ENCODE measurements at regions not wholly inside any gene's neighbourhood (a gene's known extent, or its start where the extent isn't known, plus 50 kb on each side); places are given as distances from the start of the nearest gene placed in this dataset.

- TF ChIP-seq PATZ1 (CRISPR knock-in tag; IDR thresholded peaks at IDR 0.05; ENCODE audit: borderline replicate concordance) = no peak
- no peak for TF ChIP-seq ZNF565 (CRISPR knock-in tag; conservative IDR thresholded peaks at IDR 0.05; ENCODE audit: low read depth)
- no peak for TF ChIP-seq BACH2 (CRISPR knock-in tag; IDR thresholded peaks at IDR 0.05; ENCODE audit: borderline replicate concordance)
- TF ChIP-seq ZC3H10 (CRISPR knock-in tag; IDR thresholded peaks at IDR 0.05) = no peak
- no peak for TF ChIP-seq TOX (CRISPR knock-in tag; IDR thresholded peaks at IDR 0.05; ENCODE audit: borderline replicate concordance)
- no peak for TF ChIP-seq ZFP30 (CRISPR knock-in tag; IDR thresholded peaks at IDR 0.05)
- TF ChIP-seq OSR1 (CRISPR knock-in tag; IDR thresholded peaks at IDR 0.05) = no peak
- no peak for TF ChIP-seq PPARA (CRISPR knock-in tag; IDR thresholded peaks at IDR 0.05; ENCODE audit: borderline replicate concordance)
- no peak for TF ChIP-seq RARB (CRISPR knock-in tag; IDR thresholded peaks at IDR 0.05)
These were observed 52.8 kb upstream of the DCC start (continued) for GRCh38 chr18:52287151-52287550.

- ATAC-seq = no peak
- no peak for TF ChIP-seq ARNTL (CRISPR knock-in tag; IDR thresholded peaks at IDR 0.05; ENCODE audit: borderline replicate concordance, low read depth)
- TF ChIP-seq ZFP3 (CRISPR knock-in tag; IDR thresholded peaks at IDR 0.05) = no peak
- TF ChIP-seq ISL1 (CRISPR knock-in tag; IDR thresholded peaks at IDR 0.05) = no peak
- TF ChIP-seq CSDC2 (CRISPR knock-in tag; IDR thresholded peaks at IDR 0.05) = no peak
- TF ChIP-seq POU6F1 (CRISPR knock-in tag; IDR thresholded peaks at IDR 0.05; ENCODE audit: borderline replicate concordance, low read depth) = no peak
- TF ChIP-seq BACH2 (CRISPR knock-in tag; IDR thresholded peaks at IDR 0.05; ENCODE audit: borderline replicate concordance) = no peak
- no peak for TF ChIP-seq CSRNP3 (CRISPR knock-in tag; IDR thresholded peaks at IDR 0.05)
- no peak for TF ChIP-seq TOX (CRISPR knock-in tag; IDR thresholded peaks at IDR 0.05; ENCODE audit: borderline replicate concordance)
- TF ChIP-seq SNAI2 (CRISPR knock-in tag; IDR thresholded peaks at IDR 0.05) = no peak
- no peak for TF ChIP-seq RARB (CRISPR knock-in tag; IDR thresholded peaks at IDR 0.05)
- TF ChIP-seq ZNF8 (CRISPR knock-in tag; IDR thresholded peaks at IDR 0.05) = no peak
- no peak for TF ChIP-seq ZNF565 (CRISPR knock-in tag; conservative IDR thresholded peaks at IDR 0.05; ENCODE audit: low read depth)
- TF ChIP-seq ESRRG (CRISPR knock-in tag; IDR thresholded peaks at IDR 0.05) = no peak
- no peak for TF ChIP-seq GLIS3 (CRISPR knock-in tag; IDR thresholded peaks at IDR 0.05)
- TF ChIP-seq ZC3H10 (CRISPR knock-in tag; IDR thresholded peaks at IDR 0.05) = no peak
- TF ChIP-seq, protein P1, sequence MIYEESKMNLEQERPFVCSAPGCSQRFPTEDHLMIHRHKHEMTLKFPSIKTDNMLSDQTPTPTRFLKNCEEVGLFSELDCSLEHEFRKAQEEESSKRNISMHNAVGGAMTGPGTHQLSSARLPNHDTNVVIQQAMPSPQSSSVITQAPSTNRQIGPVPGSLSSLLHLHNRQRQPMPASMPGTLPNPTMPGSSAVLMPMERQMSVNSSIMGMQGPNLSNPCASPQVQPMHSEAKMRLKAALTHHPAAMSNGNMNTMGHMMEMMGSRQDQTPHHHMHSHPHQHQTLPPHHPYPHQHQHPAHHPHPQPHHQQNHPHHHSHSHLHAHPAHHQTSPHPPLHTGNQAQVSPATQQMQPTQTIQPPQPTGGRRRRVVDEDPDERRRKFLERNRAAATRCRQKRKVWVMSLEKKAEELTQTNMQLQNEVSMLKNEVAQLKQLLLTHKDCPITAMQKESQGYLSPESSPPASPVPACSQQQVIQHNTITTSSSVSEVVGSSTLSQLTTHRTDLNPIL (CRISPR knock-in tag; IDR thresholded peaks at IDR 0.05; ENCODE audit: low read depth) = no peak
- no peak for TF ChIP-seq TCF4 (CRISPR knock-in tag; IDR thresholded peaks at IDR 0.05; ENCODE audit: borderline replicate concordance)
- TF ChIP-seq PPARA (CRISPR knock-in tag; IDR thresholded peaks at IDR 0.05; ENCODE audit: borderline replicate concordance) = no peak
- no peak for TF ChIP-seq ZFP30 (CRISPR knock-in tag; IDR thresholded peaks at IDR 0.05)
These were observed 51.5 kb upstream of the DCC start for GRCh38 chr18:52288403-52289004.

DNA sequence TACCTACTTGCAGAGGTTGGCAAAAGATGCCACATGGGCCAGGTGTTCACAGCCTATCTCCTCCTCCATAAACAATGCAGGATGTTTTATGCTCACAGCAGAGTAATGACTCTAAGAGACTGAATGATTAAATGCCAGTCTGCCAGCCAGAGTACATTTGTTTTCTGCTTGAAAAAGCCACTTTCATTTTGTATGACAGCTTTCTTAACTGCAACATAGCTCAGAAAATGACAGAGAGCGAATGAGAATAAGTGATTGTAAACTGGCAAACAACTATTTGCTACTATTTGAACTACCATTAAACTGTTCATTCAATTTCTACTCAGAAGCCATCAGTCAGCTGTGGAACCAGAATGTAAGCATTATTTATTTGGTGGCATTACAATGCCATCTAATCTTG, 50.6 kb upstream of the DCC start:
- ATAC-seq = no peak
- TF ChIP-seq SNAI2 (CRISPR knock-in tag; IDR thresholded peaks at IDR 0.05) = no peak
- no peak for TF ChIP-seq RARB (CRISPR knock-in tag; IDR thresholded peaks at IDR 0.05)
- no peak for TF ChIP-seq CSRNP3 (CRISPR knock-in tag; IDR thresholded peaks at IDR 0.05)
- TF ChIP-seq, protein P1 (CRISPR knock-in tag; IDR thresholded peaks at IDR 0.05; ENCODE audit: low read depth) = no peak
- no peak for TF ChIP-seq ARNTL (CRISPR knock-in tag; IDR thresholded peaks at IDR 0.05; ENCODE audit: borderline replicate concordance, low read depth)
- no peak for TF ChIP-seq ZC3H10 (CRISPR knock-in tag; IDR thresholded peaks at IDR 0.05)
- no peak for TF ChIP-seq GLIS3 (CRISPR knock-in tag; IDR thresholded peaks at IDR 0.05)
- no peak for TF ChIP-seq ZNF70 (CRISPR knock-in tag; IDR thresholded peaks at IDR 0.05)
- no peak for TF ChIP-seq CSDC2 (CRISPR knock-in tag; IDR thresholded peaks at IDR 0.05)
- TF ChIP-seq ESRRG (CRISPR knock-in tag; IDR thresholded peaks at IDR 0.05) = no peak
- TF ChIP-seq TCF4 (CRISPR knock-in tag; IDR thresholded peaks at IDR 0.05; ENCODE audit: borderline replicate concordance) = no peak
- TF ChIP-seq ZNF8 (CRISPR knock-in tag; IDR thresholded peaks at IDR 0.05) = no peak
- TF ChIP-seq ZFP3 (CRISPR knock-in tag; IDR thresholded peaks at IDR 0.05) = no peak
- TF ChIP-seq ISL1 (CRISPR knock-in tag; IDR thresholded peaks at IDR 0.05) = no peak
- TF ChIP-seq PPARA (CRISPR knock-in tag; IDR thresholded peaks at IDR 0.05; ENCODE audit: borderline replicate concordance) = no peak
- TF ChIP-seq POU6F1 (CRISPR knock-in tag; IDR thresholded peaks at IDR 0.05; ENCODE audit: borderline replicate concordance, low read depth) = no peak

Measured in SK-N-SH treated with all-trans-retinoic acid at 6 μM for 48 hours (cell line).